Stimulated activated CD4-positive, alpha-beta T cell treated with anti-CD3 and anti-CD28 coated beads, Interleukin-1b, Interleukin-23, amount 100 ng/mL, for 48 hours (primary cell): ENCODE measurements at regions not wholly inside any gene's neighbourhood (a gene's known extent, or its start where the extent isn't known, plus 50 kb on each side); places are given as distances from the start of the nearest gene placed in this dataset.
"Not testable (repeated sequence)": the region's sequence is repeated elsewhere in the genome, so short reads cannot be mapped to it uniquely, and the experiment has no call there.

ENCODE experiments used
- DNase-seq: peaks from one replicate; pipeline ENCODE4 v3.0.0-alpha.2; 2020

DNA sequence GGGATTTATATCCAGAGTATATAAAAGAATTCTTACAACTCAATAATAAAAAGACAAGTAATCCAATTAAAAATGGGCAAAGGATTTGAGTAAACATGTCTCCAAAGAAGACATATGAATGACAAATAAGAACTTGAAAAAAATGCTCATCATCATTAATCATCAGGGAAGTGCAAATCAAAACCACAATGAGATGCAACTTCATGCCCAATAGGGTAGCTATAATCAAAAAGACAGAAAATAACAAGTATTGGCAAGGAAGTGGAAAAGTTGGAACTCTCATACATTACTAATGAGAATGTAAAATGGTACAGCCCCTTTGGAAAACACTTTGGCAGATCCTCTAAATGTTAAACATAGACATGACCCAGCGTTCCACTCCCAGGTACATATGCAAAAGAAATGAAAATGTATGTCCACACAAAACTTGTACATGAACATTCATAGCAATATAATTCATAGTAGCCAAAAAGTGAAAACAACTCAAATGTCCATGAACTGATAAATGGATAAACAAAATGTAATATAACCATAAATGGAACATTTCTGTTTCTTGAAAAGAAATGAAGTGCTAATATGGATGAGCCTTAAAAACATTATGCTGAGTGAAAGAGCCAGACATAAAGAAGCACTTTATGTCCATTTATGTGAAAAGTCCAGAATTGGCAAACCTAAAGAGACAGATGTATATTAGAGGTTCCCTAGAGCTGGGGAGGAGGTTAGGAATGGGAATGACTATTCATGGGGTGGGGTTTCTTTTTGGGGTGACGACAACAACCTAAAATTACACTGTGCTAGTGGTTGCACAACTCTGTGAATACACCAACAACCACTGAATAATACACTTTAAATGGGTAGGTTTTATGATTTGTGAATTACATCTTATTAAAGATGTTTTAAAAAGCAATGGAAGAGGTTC is 259.7 kb downstream of the RHOU start:
- no peak for DNase-seq

DNA sequence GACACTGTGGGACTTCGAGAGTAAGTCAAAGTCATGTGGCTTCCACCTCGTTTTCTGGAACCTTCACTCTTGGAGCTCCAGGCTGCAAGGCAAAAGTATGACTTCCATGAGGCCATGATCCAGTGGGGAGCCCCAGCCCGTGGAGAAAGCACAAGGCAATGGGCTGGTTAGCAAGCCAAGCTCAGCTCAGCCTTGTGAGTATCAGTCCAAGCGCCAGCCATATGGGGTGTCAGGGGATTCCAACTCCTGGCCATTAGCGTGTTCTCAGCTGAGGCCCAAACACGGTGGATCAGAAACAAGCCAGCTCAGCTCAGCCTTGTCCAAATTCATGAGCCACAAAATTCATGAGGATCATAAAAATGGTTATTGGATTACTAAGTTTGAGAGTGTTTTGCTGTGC is 261.0 kb downstream of the RHOU start:
- DNase-seq = no peak

DNA sequence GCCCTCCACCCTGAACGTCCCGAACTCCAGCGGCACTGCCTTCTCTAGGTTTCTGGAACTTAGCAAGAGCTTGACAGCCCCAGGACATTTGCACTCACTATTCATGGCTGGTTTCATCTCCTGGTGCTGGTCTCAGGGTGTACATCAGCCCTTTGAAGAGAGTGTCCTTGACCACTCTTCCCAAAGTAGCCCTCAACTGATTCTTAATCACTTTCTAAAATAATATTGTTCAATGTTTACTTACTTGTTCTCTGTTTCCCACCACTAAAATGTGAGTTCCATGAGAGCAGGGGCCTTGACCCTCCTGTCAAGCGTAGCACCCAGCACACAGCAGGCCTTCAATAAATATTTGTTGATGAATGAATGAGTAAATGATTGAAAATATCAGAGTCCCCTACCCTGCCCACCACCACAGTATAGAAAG is 262.5 kb downstream of the RHOU start:
- no peak for DNase-seq

DNA sequence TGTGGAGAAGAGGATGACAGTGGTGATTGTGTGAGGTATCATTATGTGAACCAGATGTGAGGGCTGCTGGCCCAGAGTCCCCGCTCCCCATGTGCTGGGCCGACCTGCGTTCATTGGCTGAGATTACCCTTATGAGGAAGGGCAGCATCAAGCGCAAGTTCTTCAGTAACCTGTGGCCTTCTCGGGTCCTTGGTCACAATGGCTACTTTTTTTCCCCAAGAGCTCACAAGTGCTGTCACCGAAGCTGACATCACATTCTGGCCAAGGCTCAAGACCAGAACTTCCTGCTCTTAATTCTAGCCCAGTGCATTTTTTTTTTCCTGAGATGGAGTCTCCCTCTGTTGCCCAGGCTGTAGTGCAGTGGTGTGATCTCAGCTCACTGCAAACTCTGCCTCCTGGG is 262.9 kb downstream of the RHOU start:
- no peak for DNase-seq

- no peak for DNase-seq
Observed at GRCh38 chr1:228999446-229000170, 264.3 kb downstream of the RHOU start.

DNA sequence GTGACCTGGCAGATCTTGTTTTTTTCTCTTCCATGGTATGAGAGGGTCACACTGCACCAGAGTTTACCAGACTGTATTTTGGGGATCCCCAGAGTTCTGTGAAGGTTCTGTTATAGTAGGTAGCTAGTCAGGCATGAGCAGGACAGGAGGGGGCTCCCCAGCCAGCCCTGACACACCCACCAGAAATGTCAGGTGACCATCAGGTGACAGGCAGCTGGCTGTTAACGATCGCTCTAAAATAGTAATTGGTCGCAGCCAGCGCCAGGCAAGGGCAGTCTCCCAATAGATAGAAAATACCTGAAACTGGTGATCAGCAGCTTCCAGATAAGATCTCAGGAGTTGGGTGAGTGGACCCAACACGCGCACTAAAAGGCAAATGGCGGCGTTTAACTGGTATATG is 264.9 kb downstream of the RHOU start:
- no peak for DNase-seq

GRCh38 chr1:229001467-229002011 is 266.3 kb downstream of the RHOU start:
- no peak for DNase-seq

- no peak for DNase-seq
Observed at GRCh38 chr1:229002037-229002436, 266.8 kb downstream of the RHOU start.

DNA sequence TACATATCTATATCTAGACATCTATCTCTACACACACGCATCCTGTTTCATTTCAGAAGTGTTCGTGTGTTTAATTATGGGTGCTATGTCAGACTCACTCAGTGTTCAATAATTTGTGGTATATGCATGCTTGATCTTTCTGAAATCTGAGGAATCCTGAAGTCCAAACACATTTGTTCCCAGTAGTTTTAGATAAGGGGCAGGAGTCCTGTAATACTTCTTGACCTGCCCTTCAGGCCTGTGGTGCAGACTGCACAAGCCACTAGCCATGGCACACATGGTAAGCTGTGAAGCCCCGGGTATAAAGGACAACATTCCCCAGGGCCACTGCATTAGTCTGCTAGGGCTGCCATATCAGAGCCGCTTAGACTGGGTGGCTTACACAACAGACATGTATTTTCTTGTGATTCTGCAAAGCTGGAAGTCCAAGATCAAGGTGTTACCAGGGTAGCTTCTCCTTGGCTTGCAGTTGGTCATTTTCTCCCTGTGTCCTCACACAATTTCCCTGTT is 267.2 kb downstream of the RHOU start:
- no peak for DNase-seq

- no peak for DNase-seq
Observed at GRCh38 chr1:229003233-229004031, 267.5 kb upstream of the RAB4A start.

DNA sequence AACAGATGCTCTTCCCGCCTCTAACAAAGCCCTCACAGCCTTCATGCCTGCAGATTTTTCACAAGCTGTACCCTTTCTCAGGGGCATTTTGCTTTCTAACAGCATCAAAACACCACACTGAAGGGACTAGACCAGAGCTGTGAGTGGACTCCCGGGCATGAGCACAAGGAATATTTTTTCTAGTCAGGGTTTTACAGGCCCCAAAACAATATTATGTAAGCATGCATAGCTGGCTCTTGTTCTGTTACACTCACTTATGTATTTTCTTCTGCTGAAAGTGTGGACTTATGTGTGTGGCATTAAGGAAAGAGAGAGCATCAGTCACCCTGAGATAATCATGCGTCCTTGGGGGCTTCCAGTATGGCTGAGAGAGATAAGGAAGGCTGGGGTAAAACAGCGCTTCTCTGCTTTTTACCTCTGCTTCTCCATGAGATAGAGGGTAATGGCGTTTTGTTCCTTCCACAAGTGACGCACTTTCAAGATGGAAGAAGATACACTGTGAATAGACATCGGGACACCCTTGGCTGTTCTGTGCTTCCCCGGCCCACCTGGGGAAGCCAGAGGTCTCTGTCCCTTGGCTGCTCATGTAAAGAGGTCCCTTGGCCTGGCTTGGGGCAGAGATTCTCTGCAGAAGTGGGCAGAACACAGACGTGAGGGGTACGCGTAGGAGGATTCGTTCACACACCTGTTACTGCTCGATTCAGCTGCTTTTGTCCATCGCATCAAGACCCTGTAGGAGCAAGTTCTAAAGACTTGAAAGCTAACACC is 266.7 kb upstream of the RAB4A start:
- DNase-seq = no peak

DNA sequence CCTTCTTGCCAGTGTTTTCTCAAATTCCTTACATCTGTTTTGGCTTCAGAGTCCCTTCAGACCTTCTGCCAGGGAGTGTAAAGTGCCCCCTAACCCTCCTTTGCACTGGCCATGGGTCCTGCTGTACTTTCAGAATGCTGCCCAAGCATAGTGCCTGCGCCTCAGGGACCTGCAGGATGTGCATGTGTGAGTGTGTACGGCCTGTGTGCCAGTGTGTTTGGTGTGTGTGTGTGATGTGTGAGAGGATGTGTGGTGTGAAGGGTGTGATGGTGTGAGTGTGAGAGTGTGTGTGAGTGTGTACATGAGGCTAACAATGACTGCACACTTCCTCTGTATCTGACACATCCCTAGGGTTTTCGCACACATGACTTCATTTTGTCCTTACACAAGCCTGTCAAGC is 265.8 kb upstream of the RAB4A start:
- DNase-seq = no peak

DNA sequence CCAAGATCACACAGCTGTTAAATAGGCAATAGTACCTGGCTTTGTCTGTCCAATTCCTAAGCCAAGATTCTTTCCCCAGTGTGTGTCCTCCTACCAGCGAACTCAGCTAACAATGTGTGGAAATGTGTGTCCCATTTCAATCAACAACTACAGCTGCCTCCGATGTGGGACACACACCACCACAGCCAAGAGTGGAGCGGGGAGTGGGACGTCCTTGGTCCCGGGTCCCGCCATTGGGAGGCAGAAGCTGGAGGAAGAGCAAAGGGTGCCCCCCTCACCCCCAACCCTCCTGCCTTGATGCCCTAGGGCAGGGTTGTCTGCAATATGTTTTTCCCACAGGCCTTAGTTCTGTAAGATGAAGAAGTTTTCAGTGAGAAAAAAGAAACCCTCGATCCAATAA is 265.4 kb upstream of the RAB4A start:
- DNase-seq = no peak

GRCh38 chr1:229006121-229006870 is 264.6 kb upstream of the RAB4A start:
- no peak for DNase-seq

DNA sequence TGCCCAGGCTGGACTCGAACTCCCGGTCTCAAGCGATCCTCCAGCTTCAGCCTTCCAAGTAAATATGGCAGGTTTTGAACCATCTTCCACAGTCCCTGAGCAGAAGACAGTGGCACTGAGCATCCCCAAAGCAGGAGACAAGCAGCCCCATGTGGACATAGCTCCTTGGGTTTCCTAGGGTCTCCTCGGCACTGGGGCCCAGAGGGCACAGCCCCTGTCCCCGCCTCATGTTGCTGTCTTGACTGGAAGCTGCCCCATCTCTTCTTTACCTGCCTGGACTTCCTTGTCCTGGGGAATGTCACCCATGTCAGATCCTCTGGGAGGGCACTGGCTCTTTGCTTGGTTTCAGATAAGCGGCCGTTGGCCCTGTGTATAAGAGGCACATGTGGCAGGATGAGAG is 263.7 kb upstream of the RAB4A start:
- no peak for DNase-seq

- no peak for DNase-seq
Observed at GRCh38 chr1:229007701-229008100, 263.2 kb upstream of the RAB4A start.

DNA sequence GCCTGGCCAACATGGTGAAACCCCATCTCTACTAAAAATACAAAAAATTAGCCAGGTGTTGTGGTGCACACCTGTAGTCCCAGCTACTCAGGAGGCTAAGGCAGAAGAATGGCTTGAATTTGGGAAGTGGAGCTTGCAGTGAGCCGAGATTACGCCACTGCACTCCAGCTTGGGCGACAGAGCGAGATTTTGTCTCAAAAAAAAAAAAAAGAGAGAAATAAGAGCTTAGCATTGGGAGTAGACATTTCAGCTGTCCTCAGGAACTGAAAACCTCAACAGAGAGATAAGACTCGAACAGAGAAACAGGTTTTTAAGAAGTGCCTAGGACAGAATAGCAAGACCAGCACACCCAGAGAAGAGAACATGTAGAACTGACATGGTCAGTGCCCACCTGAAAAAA is 262.6 kb upstream of the RAB4A start:
- DNase-seq = not testable (repeated sequence)

GRCh38 chr1:229011022-229011421 is 259.9 kb upstream of the RAB4A start:
- no peak for DNase-seq

- DNase-seq = no peak
Observed at GRCh38 chr1:229012823-229013222, 258.1 kb upstream of the RAB4A start.

DNA sequence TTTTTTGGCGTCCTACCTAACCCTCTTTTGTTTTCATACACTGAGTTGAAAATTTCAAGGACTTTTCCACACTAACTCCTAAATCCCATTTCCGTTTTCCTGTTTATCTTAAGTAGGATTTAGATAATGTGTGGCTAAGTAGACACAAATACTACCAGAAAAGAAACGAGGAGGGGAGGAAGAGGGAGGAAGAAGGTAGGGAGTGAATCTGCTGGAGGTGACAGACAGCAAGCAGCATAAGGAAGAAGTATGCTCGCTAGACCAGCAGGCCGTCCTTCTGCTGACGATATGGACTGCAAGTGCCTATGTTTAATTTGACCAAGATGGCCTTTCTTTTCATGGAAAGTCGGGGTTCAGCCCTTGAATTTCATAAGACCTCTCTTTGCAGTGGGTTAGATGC is 256.9 kb upstream of the RAB4A start:
- no peak for DNase-seq

DNA sequence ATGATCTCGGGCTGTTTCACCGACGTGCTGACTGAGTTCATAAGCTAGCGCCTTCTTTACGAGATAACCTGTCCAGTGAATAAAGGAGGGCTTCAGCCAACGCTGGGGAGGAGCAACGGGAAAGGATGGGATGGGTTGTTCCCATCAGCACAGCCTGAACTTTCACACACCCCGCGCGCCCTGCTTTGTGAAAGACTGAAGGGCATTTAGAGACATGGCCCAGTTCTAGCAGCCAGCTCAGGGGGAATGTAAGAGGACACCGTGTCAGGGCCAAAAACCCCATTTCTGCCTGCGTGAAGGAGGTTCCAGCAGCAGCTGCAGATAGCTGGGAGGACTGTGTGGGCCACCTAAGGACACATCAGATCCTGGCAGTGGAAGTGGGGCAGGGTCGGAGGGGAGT is 255.1 kb upstream of the RAB4A start:
- no peak for DNase-seq
